Stimulated activated memory B cell treated with anti-CD40 and anti-IgM and Interleukin-4, amounts not matched to agents 10 μg/mL and 1 μg/mL and 100 μg/mL, for 72 hours (primary cell): ENCODE measurements at regions not wholly inside any gene's neighbourhood (a gene's known extent, or its start where the extent isn't known, plus 50 kb on each side); places are given as distances from the start of the nearest gene placed in this dataset.
A peak's percentile ranks its signal among the peaks of the same experiment; 100 is the strongest.

Source experiments
- ATAC-seq: fragments of 150-1000 bp; cut with Tn5 transposase; 2 replicates; pipeline ENCODE4 v1.10.0; 2021
- H3K27ac Mint-ChIP-seq: one replicate; pipeline ENCODE4 v1.8.0; 2022; ENCODE audit warnings: mild to moderate bottlenecking, mixed read lengths
- H3K27me3 Mint-ChIP-seq: one replicate; pipeline ENCODE4 v1.8.0; 2022; ENCODE audit warnings: mixed read lengths
- H3K36me3 Mint-ChIP-seq: one replicate; pipeline ENCODE4 v1.8.0; 2022; ENCODE audit warnings: mixed read lengths
- H3K4me1 Mint-ChIP-seq: one replicate; pipeline ENCODE4 v1.8.0; 2022; ENCODE audit warnings: mixed read lengths
- H3K4me3 Mint-ChIP-seq: one replicate; pipeline ENCODE4 v1.8.0; 2022; ENCODE audit warnings: mild to moderate bottlenecking, moderate library complexity, mixed read lengths
- H3K9me3 Mint-ChIP-seq: one replicate; pipeline ENCODE4 v1.8.0; 2022; ENCODE audit warnings: mixed read lengths

DNA sequence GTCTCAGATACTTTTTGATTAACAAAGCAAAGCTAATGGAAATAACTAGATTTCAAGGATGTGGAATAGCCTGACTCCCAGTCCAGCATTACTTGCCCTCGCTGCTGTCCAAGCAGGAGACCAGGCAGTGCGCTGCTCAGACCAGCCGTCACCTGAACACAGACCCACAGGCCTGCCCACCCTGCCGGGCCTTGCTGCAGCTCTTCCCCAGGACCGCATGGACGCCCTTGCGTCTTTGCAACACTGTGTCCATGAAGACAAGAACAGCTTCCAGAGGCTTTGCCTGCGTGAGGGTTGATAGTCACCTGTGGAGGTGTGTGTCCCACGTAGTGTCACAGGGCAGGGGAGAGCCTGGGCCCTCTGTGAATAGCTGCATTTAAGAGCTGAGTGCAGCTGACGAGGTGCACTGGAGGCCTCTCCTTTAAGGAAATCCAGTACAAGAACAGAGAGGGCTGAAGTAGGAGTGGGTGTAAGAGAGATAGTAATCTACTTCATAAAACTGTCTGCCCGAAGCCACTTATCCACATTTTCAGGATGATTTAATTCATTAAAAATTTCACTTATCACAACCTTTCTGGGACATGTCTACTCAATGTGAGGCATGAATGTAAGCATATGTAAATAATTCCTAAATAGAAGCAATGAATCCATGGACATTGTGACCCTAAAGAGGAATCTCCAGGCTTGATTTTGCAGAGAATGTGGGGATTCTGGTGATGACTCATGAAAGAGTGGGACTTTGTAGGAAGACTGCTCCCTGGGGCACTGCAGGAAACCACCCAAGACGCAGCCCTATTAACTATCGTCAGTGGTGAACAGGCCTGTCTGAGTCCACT lies 176.2 kb upstream of the RAB4A start:
- no peak overlapping the region for H3K4me3 Mint-ChIP-seq
- ATAC-seq = no peak
- H3K27ac Mint-ChIP-seq = no peak overlapping the region
- H3K27me3 Mint-ChIP-seq = peaks cover 8% of the 10 kb centered on the region
- H3K4me1 Mint-ChIP-seq = peaks cover 22% of the 10 kb centered on the region
- H3K36me3 Mint-ChIP-seq = no peaks in the 10 kb centered on the region
- no peaks in the 10 kb centered on the region for H3K9me3 Mint-ChIP-seq

DNA sequence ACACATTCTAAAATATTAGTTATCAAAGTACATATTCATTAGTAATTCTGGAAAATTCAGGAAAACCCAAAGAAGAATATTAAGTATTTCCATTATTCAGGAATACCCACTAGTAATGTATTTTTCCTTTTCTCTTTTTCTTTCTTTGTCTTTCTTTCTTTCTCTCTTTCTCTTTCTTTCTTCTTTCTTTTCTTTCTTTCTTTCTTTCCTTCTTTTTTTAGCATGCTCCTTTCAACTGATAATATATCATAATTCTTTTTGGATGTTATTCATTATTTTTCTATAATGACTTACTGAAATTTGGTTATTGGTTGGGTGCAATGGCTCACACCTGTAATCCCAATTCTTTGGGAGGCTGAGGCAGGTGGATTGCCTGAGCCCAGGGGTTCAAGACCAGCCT lies 175.6 kb upstream of the RAB4A start:
- H3K9me3 Mint-ChIP-seq = no peaks in the 10 kb centered on the region
- no peak overlapping the region for H3K27ac Mint-ChIP-seq
- peaks cover 5% of the 10 kb centered on the region for H3K27me3 Mint-ChIP-seq
- H3K36me3 Mint-ChIP-seq = no peaks in the 10 kb centered on the region
- ATAC-seq = no peak
- H3K4me1 Mint-ChIP-seq = peaks cover 22% of the 10 kb centered on the region
- no peak overlapping the region for H3K4me3 Mint-ChIP-seq

DNA sequence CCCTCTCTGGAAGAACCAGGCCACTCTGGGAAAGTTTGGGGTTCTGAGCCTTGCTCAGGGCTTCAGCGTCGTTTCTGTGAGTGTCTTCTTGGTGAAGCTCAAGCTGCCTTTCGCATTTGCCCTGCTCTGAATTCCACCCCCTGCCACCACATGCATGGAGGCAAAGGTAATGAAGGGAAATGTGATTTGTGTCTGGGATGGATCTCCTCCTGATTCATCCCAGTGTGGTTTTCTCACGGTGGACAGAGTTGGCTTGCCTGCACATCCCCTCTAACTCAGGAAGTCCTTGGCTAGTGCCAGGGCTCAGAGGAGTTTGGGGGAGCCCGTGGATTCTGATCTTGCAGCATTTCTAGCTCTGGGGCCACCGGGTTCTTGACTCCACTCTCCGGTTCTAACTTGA lies 173.6 kb upstream of the RAB4A start:
- ATAC-seq = no peak
- Mint-ChIP-seq H3K27ac (no peak overlapping the region), H3K27me3 (peaks cover 4% of the 10 kb centered on the region), H3K9me3 (no peaks in the 10 kb centered on the region), H3K36me3 (no peaks in the 10 kb centered on the region), H3K4me1 (peaks cover 14% of the 10 kb centered on the region), H3K4me3 (no peak overlapping the region)

DNA sequence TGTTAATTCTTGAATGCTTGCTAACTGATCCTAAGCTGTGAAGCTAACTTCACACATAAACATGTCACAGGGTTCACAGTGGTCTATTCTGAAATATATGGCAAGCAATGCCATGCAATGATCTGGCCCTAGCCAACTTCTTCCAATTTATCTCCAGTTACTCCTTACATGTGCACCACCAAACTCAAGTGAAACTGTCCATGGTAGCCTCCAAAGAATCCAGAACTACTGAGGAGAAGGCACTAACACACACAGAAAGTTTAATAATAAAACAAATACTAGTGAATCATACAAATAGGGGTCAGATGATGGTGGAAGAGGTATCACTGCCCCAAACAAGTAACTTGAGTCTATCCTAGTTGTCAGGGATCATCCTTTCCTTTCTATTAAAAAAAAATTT lies 172.6 kb upstream of the RAB4A start:
- Mint-ChIP-seq H3K27ac (no peak overlapping the region), H3K9me3 (no peaks in the 10 kb centered on the region), H3K4me3 (no peak overlapping the region), H3K27me3 (peaks cover 11% of the 10 kb centered on the region), H3K36me3 (no peaks in the 10 kb centered on the region), H3K4me1 (peaks cover 4% of the 10 kb centered on the region)
- ATAC-seq = no peak

DNA sequence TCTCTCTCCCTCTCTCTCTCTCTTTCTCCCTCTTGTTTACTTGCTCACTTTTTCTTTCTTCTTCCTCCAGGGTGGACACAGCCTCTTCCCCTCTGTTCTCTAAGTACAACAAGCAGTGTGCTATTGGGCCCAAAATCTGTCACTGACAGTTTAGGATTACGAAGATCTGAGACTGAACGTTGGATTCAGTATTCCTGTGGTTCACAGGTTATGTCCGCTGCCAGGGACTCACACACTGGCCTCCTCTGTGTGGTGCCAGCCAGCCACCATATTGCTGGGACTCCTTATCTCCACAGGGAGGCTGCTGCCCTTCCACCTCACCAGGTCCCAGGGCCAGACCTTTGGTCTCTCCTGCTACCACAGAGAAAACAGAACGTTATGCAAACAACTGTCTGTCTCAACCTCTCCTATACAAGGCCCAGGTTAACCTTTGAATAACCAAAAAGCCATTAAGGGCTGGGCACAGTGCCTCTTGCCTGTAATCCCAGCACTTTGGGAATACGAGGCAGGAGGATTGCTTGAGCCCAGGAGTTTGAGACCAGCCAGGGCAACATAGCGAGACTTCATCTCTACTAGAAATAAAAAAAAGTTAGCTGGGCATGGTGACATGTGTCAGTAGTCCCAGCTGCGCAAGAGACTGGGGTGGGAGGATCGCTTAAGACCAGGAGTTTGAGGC lies 171.9 kb upstream of the RAB4A start:
- ATAC-seq = no peak

DNA sequence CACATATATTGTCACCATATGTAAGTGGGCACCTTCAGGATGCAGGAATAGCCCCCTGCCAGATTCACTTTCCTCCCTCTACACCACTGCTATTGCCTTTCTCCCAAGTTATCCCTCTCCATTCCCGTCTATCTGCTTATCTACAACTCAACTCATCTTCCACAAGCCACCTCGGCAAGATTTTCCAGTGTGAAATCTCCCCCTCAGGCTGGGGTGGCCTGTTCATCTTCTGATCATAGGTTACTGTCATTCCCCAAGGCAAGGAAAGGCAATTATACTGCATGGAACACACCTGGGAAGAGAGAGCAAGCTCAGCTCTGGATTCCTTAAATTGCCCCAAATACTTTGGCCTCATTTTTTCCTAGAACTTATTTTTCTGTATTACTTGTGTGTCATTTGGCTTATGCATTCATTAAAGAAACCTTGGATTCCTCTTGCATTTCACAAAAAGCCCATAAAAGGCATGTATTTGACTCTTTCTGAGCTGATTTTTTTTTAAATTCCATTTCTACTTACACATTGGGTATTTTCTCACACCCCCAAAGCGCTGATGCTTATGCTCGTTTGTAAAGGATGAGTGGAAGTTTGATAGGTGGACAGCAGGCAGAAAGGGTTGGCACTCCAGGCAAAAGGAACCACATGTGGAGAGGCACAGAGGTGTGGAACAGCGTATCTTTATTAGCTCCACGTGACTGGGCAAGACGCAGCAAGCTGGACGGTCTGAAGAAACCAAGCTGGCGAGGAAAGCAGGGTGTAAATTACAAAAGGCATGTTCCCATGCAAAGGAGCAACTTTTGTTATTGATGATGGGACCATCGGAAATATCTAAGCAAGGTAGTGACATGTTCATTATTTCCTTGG lies 169.7 kb upstream of the RAB4A start:
- peaks cover 19% of the 10 kb centered on the region for H3K27me3 Mint-ChIP-seq
- no peak overlapping the region for H3K4me3 Mint-ChIP-seq
- H3K36me3 Mint-ChIP-seq = no peaks in the 10 kb centered on the region
- no peak overlapping the region for H3K27ac Mint-ChIP-seq
- H3K4me1 Mint-ChIP-seq = no peaks in the 10 kb centered on the region
- ATAC-seq = no peak
- H3K9me3 Mint-ChIP-seq = no peaks in the 10 kb centered on the region

More for the DNA sequence above, 171.9 kb upstream of the RAB4A start:
- no peak overlapping the region for H3K4me3 Mint-ChIP-seq
- no peaks in the 10 kb centered on the region for H3K4me1 Mint-ChIP-seq
- H3K36me3 Mint-ChIP-seq = no peaks in the 10 kb centered on the region
- H3K27ac Mint-ChIP-seq = no peak overlapping the region
- no peaks in the 10 kb centered on the region for H3K9me3 Mint-ChIP-seq
- peaks cover 11% of the 10 kb centered on the region for H3K27me3 Mint-ChIP-seq

DNA sequence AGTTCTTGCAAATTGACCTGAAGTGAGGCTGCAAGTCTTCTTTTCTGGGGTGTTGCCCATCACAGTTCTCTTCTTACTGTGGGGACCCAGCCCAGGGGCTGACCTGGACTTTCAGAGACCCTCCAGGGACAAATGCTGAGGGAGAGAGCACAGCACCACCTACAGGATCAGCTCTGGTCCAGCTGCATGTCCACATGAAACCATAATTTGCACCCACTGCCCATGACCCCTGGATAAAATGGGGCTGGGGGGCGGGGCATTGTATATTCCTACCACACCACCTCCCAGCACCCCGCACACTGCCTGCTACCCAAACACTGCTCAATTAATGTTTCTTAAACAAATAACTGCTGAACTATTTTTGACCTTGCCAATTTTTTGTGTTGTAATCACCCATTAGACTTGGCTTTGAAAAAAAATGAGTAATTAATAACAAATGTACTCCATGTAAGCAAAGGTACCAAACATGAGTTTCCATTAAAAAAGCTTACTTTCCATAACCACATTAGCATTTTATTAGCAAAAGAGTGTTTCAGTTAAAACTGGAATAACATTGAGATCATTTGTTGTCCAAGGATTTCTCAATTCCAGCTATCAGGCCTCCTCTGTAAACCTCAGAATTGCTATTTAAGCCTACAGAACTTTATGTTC lies 168.0 kb upstream of the RAB4A start:
- Mint-ChIP-seq H3K27me3 (peaks cover 31% of the 10 kb centered on the region), H3K36me3 (no peaks in the 10 kb centered on the region)

DNA sequence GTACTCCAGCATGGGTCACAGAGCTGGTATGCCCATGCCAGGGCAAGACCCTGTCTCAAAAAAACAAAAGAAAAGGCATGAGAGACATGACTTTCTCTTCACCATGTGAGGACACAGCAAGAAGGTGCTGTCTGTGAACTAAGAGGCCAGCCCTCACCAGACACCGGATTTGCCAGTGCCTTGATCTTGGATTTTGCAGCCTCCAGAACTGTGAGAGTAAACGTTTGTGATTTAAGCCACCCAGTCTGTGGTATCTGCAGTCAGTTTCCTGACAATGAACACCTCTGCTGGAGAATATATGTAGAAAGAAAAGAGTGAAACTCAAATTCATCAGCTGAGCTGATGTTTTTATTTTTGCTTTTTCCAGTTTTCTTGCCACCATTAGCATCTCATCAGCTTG lies 166.3 kb upstream of the RAB4A start:
- H3K36me3 Mint-ChIP-seq = no peaks in the 10 kb centered on the region
- no peak overlapping the region for H3K27ac Mint-ChIP-seq
- H3K4me3 Mint-ChIP-seq = no peak overlapping the region
- no peak for ATAC-seq
- no peaks in the 10 kb centered on the region for H3K4me1 Mint-ChIP-seq
- H3K9me3 Mint-ChIP-seq = no peaks in the 10 kb centered on the region
- peaks cover 39% of the 10 kb centered on the region for H3K27me3 Mint-ChIP-seq

More for the DNA sequence above, 168.0 kb upstream of the RAB4A start:
- H3K4me3 Mint-ChIP-seq = no peak overlapping the region
- no peaks in the 10 kb centered on the region for H3K4me1 Mint-ChIP-seq
- ATAC-seq = no peak
- H3K9me3 Mint-ChIP-seq = no peaks in the 10 kb centered on the region
- H3K27ac Mint-ChIP-seq = no peak overlapping the region

DNA sequence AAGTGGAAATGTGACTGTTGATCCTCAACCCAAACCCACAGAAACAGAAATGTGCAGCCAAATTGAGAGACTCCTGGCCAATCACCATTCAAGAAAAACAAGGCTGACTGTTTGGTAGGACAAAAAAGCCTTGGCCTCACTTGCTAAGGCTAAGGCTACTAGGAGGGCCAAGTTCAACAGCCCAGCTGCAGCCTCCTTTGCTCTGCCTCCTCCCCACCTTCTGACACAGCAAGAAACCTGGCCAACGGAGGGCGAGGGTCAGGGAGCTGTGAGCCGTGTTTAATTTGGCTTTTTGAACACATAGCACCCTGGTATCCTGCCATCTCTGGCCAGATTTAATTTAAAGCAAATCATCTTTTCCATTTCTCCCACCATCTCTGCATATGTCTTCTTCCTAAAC lies 165.8 kb upstream of the RAB4A start:
- Mint-ChIP-seq H3K4me1 (no peaks in the 10 kb centered on the region), H3K36me3 (no peaks in the 10 kb centered on the region), H3K27ac (no peak overlapping the region), H3K9me3 (no peaks in the 10 kb centered on the region), H3K4me3 (no peak overlapping the region), H3K27me3 (peaks cover 39% of the 10 kb centered on the region)
- no peak for ATAC-seq

DNA sequence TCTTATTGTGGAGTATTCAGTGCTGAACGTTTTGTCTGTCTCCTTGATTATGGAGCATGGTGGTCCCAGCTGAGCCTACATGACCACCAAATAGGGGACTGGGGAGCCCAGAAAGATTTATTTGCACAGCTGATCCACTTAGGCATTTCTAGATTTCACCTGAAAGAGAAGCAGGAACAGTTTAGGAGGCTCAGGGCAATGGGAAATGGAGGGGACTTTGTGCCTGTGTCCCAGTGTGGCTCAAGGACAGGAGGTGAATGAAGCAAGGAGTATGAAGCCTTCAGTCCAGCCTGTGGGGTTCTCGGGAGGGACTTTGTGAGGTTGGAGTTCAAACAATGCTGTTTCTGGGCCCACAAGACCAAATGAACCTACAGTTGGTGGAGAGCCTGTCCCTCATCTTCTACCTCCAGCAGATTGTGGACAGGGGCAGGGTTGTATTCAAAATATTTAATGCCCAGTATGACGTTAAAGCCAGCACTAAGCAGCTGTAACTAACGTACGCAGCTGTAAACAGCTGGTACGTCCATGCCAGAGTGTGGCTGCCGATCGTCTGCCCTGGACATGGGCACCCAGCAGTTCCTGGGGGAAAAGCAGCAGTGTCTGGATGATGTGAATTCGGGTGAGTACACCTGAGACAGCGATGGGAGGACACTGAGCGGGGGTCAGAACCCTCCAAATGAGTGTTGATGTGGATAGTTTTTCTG lies 164.9 kb upstream of the RAB4A start:
- no peaks in the 10 kb centered on the region for H3K36me3 Mint-ChIP-seq
- H3K9me3 Mint-ChIP-seq = no peaks in the 10 kb centered on the region
- ATAC-seq = no peak
- H3K27me3 Mint-ChIP-seq = peaks cover 47% of the 10 kb centered on the region
- no peak overlapping the region for H3K27ac Mint-ChIP-seq
- H3K4me1 Mint-ChIP-seq = no peaks in the 10 kb centered on the region
- H3K4me3 Mint-ChIP-seq = no peak overlapping the region

DNA sequence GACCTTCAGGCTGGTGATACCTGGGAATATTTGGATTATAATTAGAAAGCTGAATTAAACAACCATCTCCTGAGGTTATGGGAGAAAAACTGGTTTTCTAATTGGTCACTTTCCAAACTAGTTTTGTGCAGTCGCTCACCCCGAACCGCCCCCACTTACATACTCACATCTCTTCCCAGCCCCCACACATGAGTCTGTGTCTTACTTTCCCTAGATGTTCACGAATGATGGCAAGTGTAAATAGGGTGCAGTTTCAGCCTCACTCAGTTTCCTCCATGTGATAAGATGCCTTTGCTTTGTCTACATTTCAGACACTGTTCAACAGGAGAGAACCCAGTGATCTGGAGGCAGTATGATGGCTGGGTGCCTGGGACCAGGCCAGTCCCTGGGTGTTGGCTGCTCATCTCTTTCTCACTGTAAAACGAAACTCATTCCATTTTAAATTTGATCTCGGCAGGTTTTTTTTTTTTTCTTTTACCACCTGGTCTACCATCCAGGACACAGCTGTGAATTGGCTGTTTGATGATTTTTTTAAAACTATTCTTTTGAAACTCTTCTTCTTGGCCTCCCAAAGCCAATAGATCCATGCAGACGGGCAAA lies 164.3 kb upstream of the RAB4A start:
- no peak for ATAC-seq
- Mint-ChIP-seq H3K9me3 (no peaks in the 10 kb centered on the region), H3K27me3 (peaks cover 49% of the 10 kb centered on the region), H3K27ac (no peak overlapping the region), H3K4me1 (no peaks in the 10 kb centered on the region), H3K36me3 (no peaks in the 10 kb centered on the region), H3K4me3 (no peak overlapping the region)

DNA sequence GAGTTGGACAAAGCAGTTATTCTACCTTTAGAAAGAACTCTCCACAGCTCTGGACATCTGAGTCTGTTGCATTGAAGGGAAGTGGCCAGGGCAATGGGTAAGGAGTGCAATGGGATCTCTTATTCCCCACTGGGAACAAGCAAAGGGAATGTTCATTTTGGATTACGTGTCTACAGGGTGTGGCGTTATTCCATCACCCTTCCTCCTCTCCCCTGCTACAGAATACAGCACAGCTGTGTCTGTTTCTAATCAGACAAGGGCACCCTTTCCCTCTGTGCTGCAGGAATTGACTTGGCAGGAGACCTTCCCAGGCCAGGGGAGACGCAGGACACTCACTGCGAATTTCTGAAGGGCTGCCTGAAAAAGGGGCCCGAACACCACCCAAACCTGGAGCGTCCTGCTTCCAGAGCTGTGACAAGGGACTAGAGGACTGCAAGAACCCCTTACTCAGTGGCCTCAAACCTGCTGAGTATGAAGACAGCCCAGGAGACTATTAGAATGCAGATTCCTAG lies 163.6 kb upstream of the RAB4A start:
- Mint-ChIP-seq H3K4me1 (no peaks in the 10 kb centered on the region), H3K9me3 (no peaks in the 10 kb centered on the region), H3K36me3 (no peaks in the 10 kb centered on the region), H3K27ac (no peak overlapping the region), H3K27me3 (peaks cover 45% of the 10 kb centered on the region), H3K4me3 (no peak overlapping the region)
- ATAC-seq = no peak

DNA sequence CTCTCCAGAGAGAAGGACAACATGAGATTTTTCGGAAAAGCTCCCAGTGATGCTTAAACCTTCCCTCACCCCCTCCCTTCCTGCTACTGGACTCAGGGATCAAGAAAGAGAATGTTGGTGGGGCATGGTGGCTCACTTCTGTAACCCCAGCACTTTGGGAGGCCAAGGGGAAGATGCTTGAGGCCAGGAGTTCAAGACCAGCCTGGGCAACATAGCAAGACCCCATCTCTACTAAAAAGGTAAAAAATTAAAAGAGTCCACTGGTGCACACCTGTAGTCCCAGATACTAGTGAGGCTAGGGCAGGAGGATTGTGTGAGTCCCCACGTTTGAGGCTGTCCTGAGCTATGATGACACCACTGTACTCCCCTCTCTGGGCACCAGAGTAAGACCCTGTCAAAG lies 162.9 kb upstream of the RAB4A start:
- Mint-ChIP-seq H3K4me1 (no peaks in the 10 kb centered on the region), H3K4me3 (no peak overlapping the region), H3K27me3 (peaks cover 39% of the 10 kb centered on the region), H3K27ac (no peak overlapping the region), H3K36me3 (no peaks in the 10 kb centered on the region), H3K9me3 (no peaks in the 10 kb centered on the region)
- ATAC-seq = no peak

DNA sequence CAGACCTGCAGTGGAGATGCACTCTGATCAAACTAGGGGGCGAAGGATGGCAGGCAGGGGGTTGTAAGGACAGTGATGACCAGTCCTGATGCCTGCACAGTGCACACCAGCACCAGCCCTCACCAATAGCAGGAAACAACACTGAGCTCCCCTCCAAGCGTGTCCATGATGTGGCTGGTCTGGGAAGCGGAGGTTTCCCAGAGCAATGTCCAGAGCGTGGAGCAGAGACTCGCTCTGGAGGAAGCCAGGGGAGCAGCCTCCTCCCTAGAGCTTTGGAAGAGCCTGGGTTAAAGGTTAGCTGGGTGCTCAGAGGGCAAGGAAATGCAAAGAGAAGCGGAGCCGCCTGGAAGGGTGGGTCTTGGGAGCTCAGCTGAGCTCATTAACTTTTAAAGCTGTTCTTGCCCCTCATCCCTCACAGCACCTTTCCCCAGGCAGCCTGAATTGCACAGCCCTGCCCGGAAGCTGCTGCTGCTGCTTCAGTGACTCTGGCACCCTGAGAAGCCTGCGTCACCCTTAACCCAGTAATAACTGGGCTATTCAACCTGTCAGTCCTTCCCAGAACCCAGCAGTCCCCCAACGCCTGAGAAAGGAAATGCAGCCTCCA lies 162.2 kb upstream of the RAB4A start:
- peak; percentile 9 for ATAC-seq
- Mint-ChIP-seq H3K36me3 (no peaks in the 10 kb centered on the region), H3K27ac (no peak overlapping the region), H3K27me3 (peaks cover 38% of the 10 kb centered on the region), H3K4me1 (no peaks in the 10 kb centered on the region), H3K9me3 (no peaks in the 10 kb centered on the region), H3K4me3 (no peak overlapping the region)
